ENCODE measurements at regions not wholly inside any gene's neighbourhood (a gene's known extent, or its start where the extent isn't known, plus 50 kb on each side); places are given as distances from the start of the nearest gene placed in this dataset.
"Not testable (repeated sequence)": the region's sequence is repeated elsewhere in the genome, so short reads cannot be mapped to it uniquely, and the experiment has no call there.

- TF ChIP-seq EZH2 (IDR thresholded peaks at IDR 0.05); POLR2AphosphoS5 (IDR thresholded peaks at IDR 0.05; ENCODE audit: borderline replicate concordance, low read depth, low read length): not testable (repeated sequence)
These were observed 426.5 kb downstream of the NAF1 start for GRCh38 chr4:162740228-162740627.

All from SK-N-MC (cell line).